ENCODE measurements at regions not wholly inside any gene's neighbourhood (a gene's known extent, or its start where the extent isn't known, plus 50 kb on each side); places are given as distances from the start of the nearest gene placed in this dataset.

DNA sequence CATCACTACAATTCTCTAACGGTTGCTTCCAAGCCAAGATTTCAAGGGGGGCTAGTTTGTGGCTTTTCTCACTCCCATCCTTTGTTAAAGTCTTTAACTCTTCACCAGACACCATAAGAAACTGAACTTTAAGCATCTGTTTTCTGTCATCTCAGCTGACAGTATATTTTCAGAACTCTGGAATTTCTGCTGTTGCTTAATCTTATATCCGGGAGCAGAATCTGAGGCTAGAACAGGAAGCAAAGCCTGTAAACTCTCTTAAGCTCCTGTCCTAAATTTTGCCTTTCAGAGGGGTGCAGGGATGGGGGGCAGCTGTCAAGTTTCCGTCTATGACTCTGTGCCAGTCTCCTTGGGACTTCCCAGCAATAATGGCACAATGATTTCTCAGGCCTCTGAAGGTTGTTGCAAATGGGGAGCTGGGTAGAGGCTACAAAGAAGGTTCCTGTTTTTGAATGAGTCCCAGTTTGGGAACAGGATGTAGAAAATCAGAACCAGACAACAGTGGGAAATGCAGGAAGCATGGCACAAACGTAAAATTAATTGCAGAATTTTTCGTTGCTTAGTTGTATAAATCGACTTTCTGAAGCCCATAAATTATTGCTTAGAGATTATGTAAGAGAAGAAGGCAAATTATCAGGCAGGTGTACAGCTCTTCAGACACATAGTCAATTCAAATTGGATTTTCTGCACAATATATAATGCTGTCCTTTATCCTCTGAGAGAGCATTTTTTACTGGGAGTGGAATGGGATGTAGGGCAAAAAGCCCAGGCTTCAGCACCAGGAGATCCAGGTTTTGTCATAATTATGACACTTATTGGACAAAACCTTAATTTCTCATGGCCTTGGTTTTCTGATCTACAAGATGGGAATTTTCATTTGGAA lies 430.9 kb downstream of the DMAC1 start:
- Histone ChIP-seq H3K36me3 (ENCODE audit: low read depth) (no peaks in the 10 kb centered on the region), H3K27ac (no peak overlapping the region), H4K20me1 (ENCODE audit: insufficient read depth) (no peaks in the 10 kb centered on the region), H3F3A (ENCODE audit: insufficient read depth, low read depth) (no peaks in the 10 kb centered on the region), H3K79me2 (ENCODE audit: low read depth) (no peaks in the 10 kb centered on the region), H3K9me2 (ENCODE audit: insufficient read depth) (no peaks in the 10 kb centered on the region), H3K27me3 (ENCODE audit: insufficient read depth, low read depth) (peaks cover 26% of the 10 kb centered on the region; the same call in 1 of the 2 replicates), H2AFZ (no peak overlapping the region), H3K4me3 (no peak overlapping the region), H3K4me1 (replicated peaks; ENCODE audit: insufficient read depth) (no peaks in the 10 kb centered on the region), H3K4me2 (no peak overlapping the region), H3K9me3 (ENCODE audit: insufficient read depth, low read depth) (no peaks in the 10 kb centered on the region)
- no TSS peak for BruUV-seq (replicated peaks)
- DNase-seq: no peak
- ChIA-PET CTCF (no interaction called here), POLR2A (ENCODE audit: unreplicated experiment) (no interaction called here)
- intact Hi-C loops (cut with micrococcal nuclease; ENCODE audit: unreplicated experiment): no loop called here
- no peak for TF ChIP-seq EZH2 (IDR thresholded peaks at IDR 0.05; ENCODE audit: low read depth)
- TF ChIP-seq, protein P1, sequence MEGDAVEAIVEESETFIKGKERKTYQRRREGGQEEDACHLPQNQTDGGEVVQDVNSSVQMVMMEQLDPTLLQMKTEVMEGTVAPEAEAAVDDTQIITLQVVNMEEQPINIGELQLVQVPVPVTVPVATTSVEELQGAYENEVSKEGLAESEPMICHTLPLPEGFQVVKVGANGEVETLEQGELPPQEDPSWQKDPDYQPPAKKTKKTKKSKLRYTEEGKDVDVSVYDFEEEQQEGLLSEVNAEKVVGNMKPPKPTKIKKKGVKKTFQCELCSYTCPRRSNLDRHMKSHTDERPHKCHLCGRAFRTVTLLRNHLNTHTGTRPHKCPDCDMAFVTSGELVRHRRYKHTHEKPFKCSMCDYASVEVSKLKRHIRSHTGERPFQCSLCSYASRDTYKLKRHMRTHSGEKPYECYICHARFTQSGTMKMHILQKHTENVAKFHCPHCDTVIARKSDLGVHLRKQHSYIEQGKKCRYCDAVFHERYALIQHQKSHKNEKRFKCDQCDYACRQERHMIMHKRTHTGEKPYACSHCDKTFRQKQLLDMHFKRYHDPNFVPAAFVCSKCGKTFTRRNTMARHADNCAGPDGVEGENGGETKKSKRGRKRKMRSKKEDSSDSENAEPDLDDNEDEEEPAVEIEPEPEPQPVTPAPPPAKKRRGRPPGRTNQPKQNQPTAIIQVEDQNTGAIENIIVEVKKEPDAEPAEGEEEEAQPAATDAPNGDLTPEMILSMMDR (conservative IDR thresholded peaks at IDR 0.05): no peak

DNA sequence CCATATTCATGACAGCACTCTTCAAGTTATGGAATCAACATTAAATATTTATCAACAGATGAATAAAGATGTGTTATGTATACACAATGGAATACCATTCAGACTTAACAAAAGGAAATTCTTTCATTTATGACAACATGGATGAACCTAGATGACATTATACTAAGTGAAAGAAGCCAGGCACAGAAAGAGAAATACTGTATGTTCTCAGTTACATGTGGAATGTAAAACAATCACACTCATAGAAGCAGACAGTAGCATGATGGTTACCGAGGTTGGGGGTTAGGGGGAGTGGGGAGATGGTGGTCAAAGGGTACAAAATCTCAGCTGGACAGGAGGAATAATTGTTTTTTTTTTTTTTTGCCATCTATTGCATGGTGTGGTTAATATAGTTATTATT lies 431.9 kb downstream of the DMAC1 start:
- Histone ChIP-seq H3K9me2 (ENCODE audit: insufficient read depth) (no peaks in the 10 kb centered on the region), H2AFZ (no peak overlapping the region), H3K79me2 (ENCODE audit: low read depth) (no peaks in the 10 kb centered on the region), H3K4me1 (replicated peaks; ENCODE audit: insufficient read depth) (no peaks in the 10 kb centered on the region), H3K27ac (no peak overlapping the region), H3K9me3 (ENCODE audit: insufficient read depth, low read depth) (no peaks in the 10 kb centered on the region), H3K4me2 (no peak overlapping the region), H3K27me3 (ENCODE audit: insufficient read depth, low read depth) (peaks cover 26% of the 10 kb centered on the region; the same call in 1 of the 2 replicates), H3F3A (ENCODE audit: insufficient read depth, low read depth) (no peaks in the 10 kb centered on the region), H3K4me3 (no peak overlapping the region), H3K36me3 (ENCODE audit: low read depth) (no peaks in the 10 kb centered on the region), H4K20me1 (ENCODE audit: insufficient read depth) (no peaks in the 10 kb centered on the region)
- CTCF ChIA-PET: no interaction called here
- no TSS peak for BruUV-seq (replicated peaks)
- TF ChIP-seq EZH2 (IDR thresholded peaks at IDR 0.05; ENCODE audit: low read depth): no peak
- TF ChIP-seq, protein P1 (conservative IDR thresholded peaks at IDR 0.05): no peak
- intact Hi-C loops (cut with micrococcal nuclease; ENCODE audit: unreplicated experiment): no loop called here
- POLR2A ChIA-PET (ENCODE audit: unreplicated experiment): no interaction called here
- no peak for DNase-seq

DNA sequence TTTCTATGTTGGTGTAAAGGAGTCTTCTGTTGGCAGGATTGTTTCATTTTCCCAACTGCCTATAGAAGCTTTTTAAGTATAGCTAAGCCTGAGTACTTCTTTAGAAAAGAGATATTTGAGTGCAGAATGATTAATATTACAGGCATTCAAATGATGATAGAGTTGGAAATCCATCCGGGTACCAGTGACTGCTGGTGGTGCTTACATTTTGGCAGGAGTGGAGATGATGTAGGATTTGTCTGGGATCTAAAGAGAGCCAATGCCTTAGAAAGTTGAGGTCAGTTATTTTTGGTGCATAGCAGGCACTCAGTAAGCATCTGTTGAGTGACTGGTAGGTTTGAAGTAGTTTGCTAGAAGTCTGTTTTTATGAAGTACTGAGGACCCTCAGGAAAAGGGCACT lies 433.5 kb downstream of the DMAC1 start:
- no peak for DNase-seq
- Histone ChIP-seq H3K9me3 (ENCODE audit: insufficient read depth, low read depth) (no peaks in the 10 kb centered on the region), H3K36me3 (ENCODE audit: low read depth) (no peaks in the 10 kb centered on the region), H2AFZ (no peak overlapping the region), H3K27ac (no peak overlapping the region), H3K4me1 (replicated peaks; ENCODE audit: insufficient read depth) (no peaks in the 10 kb centered on the region), H3K4me2 (no peak overlapping the region), H3K4me3 (no peak overlapping the region), H3F3A (ENCODE audit: insufficient read depth, low read depth) (no peaks in the 10 kb centered on the region), H4K20me1 (ENCODE audit: insufficient read depth) (no peaks in the 10 kb centered on the region), H3K9me2 (ENCODE audit: insufficient read depth) (no peaks in the 10 kb centered on the region), H3K27me3 (ENCODE audit: insufficient read depth, low read depth) (peaks cover 26% of the 10 kb centered on the region; the same call in 1 of the 2 replicates), H3K79me2 (ENCODE audit: low read depth) (no peaks in the 10 kb centered on the region)
- ChIA-PET CTCF (interaction anchor here (0.7 kb wide), 1 partner anchor 8 kb away, joined by 14 read pairs; no protein-coding TSS in a partner anchor), POLR2A (ENCODE audit: unreplicated experiment) (no interaction called here)
- TF ChIP-seq, protein P1 (conservative IDR thresholded peaks at IDR 0.05): no peak
- TF ChIP-seq EZH2 (IDR thresholded peaks at IDR 0.05; ENCODE audit: low read depth): no peak
- BruUV-seq (replicated peaks): no TSS peak
- intact Hi-C loops (cut with micrococcal nuclease; ENCODE audit: unreplicated experiment): no loop called here
